IPS-15b (cell line): ENCODE measurements at regions not wholly inside any gene's neighbourhood (a gene's known extent, or its start where the extent isn't known, plus 50 kb on each side); places are given as distances from the start of the nearest gene placed in this dataset.
"Not testable (repeated sequence)": the region's sequence is repeated elsewhere in the genome, so short reads cannot be mapped to it uniquely, and the experiment has no call there.

Experiments used
- H3K27me3 ChIP-seq: one replicate; pipeline ENCODE4 v1.6.1; 2013; ENCODE audit warnings: low read length; ENCODE audit not compliant: control insufficient read depth, insufficient read depth
- H3K36me3 ChIP-seq: one replicate; pipeline ENCODE4 v1.6.1; 2013; ENCODE audit warnings: low read length; ENCODE audit not compliant: control insufficient read depth, insufficient read depth
- H3K4me1 ChIP-seq: one replicate; pipeline ENCODE4 v1.6.1; 2013; ENCODE audit warnings: mild to moderate bottlenecking, low read length; ENCODE audit not compliant: control insufficient read depth, insufficient read depth
- H3K4me3 ChIP-seq: one replicate; pipeline ENCODE4 v1.5.1; 2013; ENCODE audit warnings: low read depth, low read length
- H3K9ac ChIP-seq: one replicate; pipeline ENCODE4 v1.6.1; 2013; ENCODE audit warnings: low read depth, mild to moderate bottlenecking, low read length
- H3K9me3 ChIP-seq: one replicate; pipeline ENCODE4 v1.6.1; 2013; ENCODE audit warnings: mild to moderate bottlenecking, low read length; ENCODE audit not compliant: control insufficient read depth, insufficient read depth

GRCh38 chr5:10896016-10896415 is 135.0 kb upstream of the DAP start:
- H3K9ac ChIP-seq: no peak overlapping the region
- H3K27me3 ChIP-seq: no peaks in the 10 kb centered on the region
- no peak overlapping the region for H3K4me3 ChIP-seq
- no peaks in the 10 kb centered on the region for H3K9me3 ChIP-seq
- peaks cover 4% of the 10 kb centered on the region for H3K4me1 ChIP-seq
- no peaks in the 10 kb centered on the region for H3K36me3 ChIP-seq

- Histone ChIP-seq H3K27me3 (no peaks in the 10 kb centered on the region), H3K4me3 (no peak overlapping the region), H3K9me3 (no peaks in the 10 kb centered on the region), H3K9ac (no peak overlapping the region), H3K36me3 (no peaks in the 10 kb centered on the region), H3K4me1 (peaks cover 2% of the 10 kb centered on the region)
These were observed 133.5 kb upstream of the DAP start for GRCh38 chr5:10894445-10895054.

DNA sequence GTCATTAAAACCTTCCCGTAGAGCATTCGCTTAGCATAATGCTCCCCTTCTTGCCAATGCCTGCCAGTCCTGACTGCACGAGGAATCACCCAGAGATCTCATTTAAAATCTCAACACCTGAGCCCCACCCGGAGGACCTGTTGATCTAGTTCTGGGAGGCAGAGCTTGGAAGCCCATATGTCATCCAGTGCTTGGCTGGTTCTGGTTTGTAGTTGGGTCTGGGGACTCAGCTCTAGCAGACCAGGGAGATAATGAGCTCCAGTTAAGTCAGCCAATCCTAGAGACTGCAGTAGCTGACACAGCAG is 131.8 kb upstream of the DAP start:
- no peaks in the 10 kb centered on the region for H3K27me3 ChIP-seq
- H3K9me3 ChIP-seq: no peaks in the 10 kb centered on the region
- no peaks in the 10 kb centered on the region for H3K4me1 ChIP-seq
- H3K9ac ChIP-seq: no peak overlapping the region
- H3K4me3 ChIP-seq: no peak overlapping the region
- H3K36me3 ChIP-seq: no peaks in the 10 kb centered on the region

DNA sequence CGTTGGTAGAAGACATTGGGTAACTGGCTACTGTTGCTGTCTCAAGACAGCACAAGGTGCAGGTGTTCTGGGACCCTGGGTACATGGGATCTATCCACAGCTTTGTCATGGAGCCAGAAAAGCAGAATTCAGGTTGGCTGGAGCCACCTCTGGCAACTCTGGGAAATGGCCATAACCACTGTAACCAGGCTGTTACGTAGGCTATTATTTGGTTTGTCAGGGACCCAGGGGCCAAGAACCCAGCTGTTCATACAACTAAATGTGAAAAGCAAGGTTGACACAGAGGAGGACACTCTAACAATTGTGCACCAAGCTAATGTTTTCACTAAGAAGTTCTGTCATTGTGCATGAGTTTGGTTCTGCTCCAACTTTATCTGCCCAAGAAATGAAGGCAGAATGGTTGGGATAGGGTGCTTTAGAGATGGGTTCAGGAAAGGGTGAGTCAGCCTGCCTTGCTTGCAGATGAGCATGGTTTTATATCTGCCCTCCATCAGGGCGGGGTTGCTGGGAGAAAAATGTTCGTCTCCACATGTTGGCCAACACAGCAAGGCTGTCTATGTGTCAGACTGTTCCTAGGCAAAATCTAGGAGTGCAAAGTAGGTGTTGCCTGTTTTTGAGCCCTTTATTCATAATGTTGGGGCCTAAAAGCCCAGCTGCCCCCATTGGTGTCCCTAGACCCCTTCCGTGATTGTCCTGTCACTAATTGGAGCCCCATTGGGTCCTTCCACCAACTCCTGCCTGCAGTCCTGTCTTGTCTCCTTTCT is 131.3 kb upstream of the DAP start:
- no peak overlapping the region for H3K4me3 ChIP-seq
- no peaks in the 10 kb centered on the region for H3K27me3 ChIP-seq
- H3K4me1 ChIP-seq: no peaks in the 10 kb centered on the region
- no peaks in the 10 kb centered on the region for H3K36me3 ChIP-seq
- no peaks in the 10 kb centered on the region for H3K9me3 ChIP-seq
- H3K9ac ChIP-seq: no peak overlapping the region

DNA sequence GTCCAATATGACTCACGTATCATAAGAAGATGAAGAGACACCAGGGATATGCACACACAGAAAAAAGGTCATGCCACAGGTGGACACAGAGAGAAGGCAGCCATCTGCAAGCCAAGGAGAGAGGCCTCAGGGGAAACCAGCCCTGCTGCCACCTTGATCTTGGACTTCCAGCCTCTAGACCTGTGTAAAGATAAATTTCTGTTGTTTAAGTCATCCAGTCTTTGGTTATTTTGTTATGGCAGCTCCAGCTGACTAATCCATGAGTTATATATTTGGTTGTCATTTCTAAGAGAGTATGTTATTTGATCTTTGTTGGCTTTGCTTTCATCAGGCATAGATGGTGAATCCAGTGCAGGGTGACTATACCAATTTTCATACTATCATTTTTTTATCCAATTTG is 130.2 kb upstream of the DAP start:
- Histone ChIP-seq H3K9ac (no peak overlapping the region), H3K4me3 (no peak overlapping the region), H3K27me3 (no peaks in the 10 kb centered on the region), H3K36me3 (no peaks in the 10 kb centered on the region), H3K9me3 (no peaks in the 10 kb centered on the region), H3K4me1 (no peaks in the 10 kb centered on the region)

DNA sequence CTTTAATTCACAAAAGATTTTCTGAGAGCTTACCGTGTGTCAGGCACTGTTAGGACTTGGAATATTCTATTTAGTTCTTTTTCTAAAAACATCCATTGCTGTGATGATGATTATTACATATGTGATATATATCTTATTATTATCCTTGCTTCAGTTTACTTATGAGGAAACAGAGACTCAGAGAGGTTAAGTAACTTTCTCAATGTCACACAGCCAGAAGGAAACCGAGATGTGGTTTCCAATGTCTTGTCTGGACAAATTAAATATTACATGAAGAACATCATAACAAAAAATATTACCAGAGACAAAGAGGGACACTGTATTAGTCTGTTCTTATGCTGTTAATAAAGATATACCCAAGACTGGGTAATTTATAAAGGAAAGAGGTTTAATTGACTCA is 125.5 kb upstream of the DAP start:
- Histone ChIP-seq H3K4me1 (no peaks in the 10 kb centered on the region), H3K4me3 (no peak overlapping the region), H3K9me3 (no peaks in the 10 kb centered on the region), H3K36me3 (no peaks in the 10 kb centered on the region), H3K9ac (no peak overlapping the region), H3K27me3 (no peaks in the 10 kb centered on the region)

DNA sequence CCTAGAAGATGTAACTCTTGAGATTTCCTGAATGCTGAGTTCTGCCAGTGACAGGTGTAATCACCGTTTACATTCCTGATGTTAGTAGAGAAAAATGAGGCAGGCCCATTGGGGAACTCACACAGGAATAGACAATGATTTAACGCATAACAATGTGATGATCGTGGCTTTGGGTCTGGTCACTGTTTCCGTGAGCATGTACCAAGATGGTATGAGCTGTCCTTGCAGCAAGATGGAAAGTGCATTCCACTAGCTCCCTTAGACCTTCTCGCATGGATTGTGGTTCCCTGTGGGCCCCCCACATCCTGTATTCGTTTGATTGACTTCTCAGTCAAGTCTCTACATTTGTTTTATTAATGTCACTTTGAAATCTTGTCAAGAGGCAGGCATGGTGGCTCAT is 124.0 kb upstream of the DAP start:
- H3K27me3 ChIP-seq: no peaks in the 10 kb centered on the region
- H3K4me3 ChIP-seq: no peak overlapping the region
- no peak overlapping the region for H3K9ac ChIP-seq
- no peaks in the 10 kb centered on the region for H3K36me3 ChIP-seq
- no peaks in the 10 kb centered on the region for H3K9me3 ChIP-seq
- no peaks in the 10 kb centered on the region for H3K4me1 ChIP-seq

- H3K36me3 ChIP-seq, H3K4me3 ChIP-seq, H3K27me3 ChIP-seq, H3K4me1 ChIP-seq, H3K9me3 ChIP-seq, H3K9ac ChIP-seq: not testable (repeated sequence)
These were observed 122.9 kb upstream of the DAP start for GRCh38 chr5:10883945-10884344.

DNA sequence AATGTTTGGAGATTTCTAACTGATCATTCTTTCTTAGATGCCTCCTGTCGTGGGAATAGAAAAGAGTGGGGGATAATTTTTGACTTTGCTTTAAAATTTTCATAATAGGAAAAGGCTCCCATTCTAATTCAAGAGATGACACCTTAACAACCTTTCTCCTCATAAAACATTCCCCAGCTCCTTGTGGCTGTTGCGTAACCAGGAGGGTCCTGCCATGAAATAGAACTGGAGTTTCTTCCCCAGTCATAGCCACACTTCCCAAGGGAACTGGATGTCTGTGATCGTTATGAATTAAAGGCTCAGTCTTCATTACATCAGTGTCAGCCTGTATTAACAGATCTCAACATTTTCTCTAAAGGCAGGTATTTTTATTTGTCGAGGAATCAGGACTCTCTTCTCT is 119.9 kb upstream of the DAP start:
- H3K4me1 ChIP-seq: no peaks in the 10 kb centered on the region
- H3K36me3 ChIP-seq: no peaks in the 10 kb centered on the region
- H3K9ac ChIP-seq: no peak overlapping the region
- H3K4me3 ChIP-seq: no peak overlapping the region
- H3K9me3 ChIP-seq: no peaks in the 10 kb centered on the region
- H3K27me3 ChIP-seq: no peaks in the 10 kb centered on the region

DNA sequence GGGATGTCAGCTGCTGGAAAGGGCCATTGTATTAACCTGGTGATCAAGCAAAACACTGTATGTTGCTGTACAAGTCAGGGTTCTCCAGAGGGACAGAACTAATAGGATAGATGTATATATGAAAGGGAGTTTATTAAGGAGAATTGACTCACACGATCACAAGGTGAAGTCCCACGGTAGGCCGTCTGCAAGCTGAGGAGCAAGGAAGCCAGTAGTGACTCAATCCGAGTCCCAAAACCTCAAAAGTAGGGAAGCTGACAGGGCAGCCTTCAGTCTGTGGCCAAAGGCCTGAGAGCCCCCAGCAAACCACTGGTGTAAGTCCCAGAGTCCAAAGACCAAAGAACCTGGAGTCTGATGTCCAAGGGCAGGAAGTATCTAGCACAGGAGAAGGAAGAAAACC is 116.0 kb upstream of the DAP start:
- H3K9me3 ChIP-seq, H3K4me1 ChIP-seq, H3K36me3 ChIP-seq, H3K9ac ChIP-seq, H3K4me3 ChIP-seq, H3K27me3 ChIP-seq: not testable (repeated sequence)

GRCh38 chr5:10876006-10876744 is 115.1 kb upstream of the DAP start:
- no peak overlapping the region for H3K9ac ChIP-seq
- no peaks in the 10 kb centered on the region for H3K36me3 ChIP-seq
- no peak overlapping the region for H3K4me3 ChIP-seq
- no peaks in the 10 kb centered on the region for H3K9me3 ChIP-seq
- no peaks in the 10 kb centered on the region for H3K4me1 ChIP-seq
- no peaks in the 10 kb centered on the region for H3K27me3 ChIP-seq

GRCh38 chr5:10875201-10875768 is 114.3 kb upstream of the DAP start:
- Histone ChIP-seq H3K9ac (no peak overlapping the region), H3K36me3 (no peaks in the 10 kb centered on the region), H3K27me3 (no peaks in the 10 kb centered on the region), H3K9me3 (no peaks in the 10 kb centered on the region), H3K4me3 (no peak overlapping the region), H3K4me1 (no peaks in the 10 kb centered on the region)
